ENCODE measurements at regions not wholly inside any gene's neighbourhood (a gene's known extent, or its start where the extent isn't known, plus 50 kb on each side); places are given as distances from the start of the nearest gene placed in this dataset.

- TF ChIP-seq EP300 (IDR thresholded peaks at IDR 0.05): no peak
- no peak for TF ChIP-seq CTCF (IDR thresholded peaks at IDR 0.05)
- no peak for TF ChIP-seq POLR2A (IDR thresholded peaks at IDR 0.05)
- Histone ChIP-seq H3K27ac (no peak overlapping the region), H3K9me3 (no peaks in the 10 kb centered on the region), H3K27me3 (no peaks in the 10 kb centered on the region), H3K4me3 (no peak overlapping the region), H3K36me3 (no peaks in the 10 kb centered on the region), H3K4me1 (ENCODE audit: insufficient read depth) (no peaks in the 10 kb centered on the region)
- intact Hi-C loops (cut with DNase I): no loop called here
- no peak for DNase-seq
- 84 to 92% (median 87%) methylated on average over 4 of the region's 4 CpGs for WGBS, 3 donors
Measured at GRCh38 chr22:49056301-49056700, 771.4 kb downstream of the BRD1 start.

GRCh38 chr22:49055406-49055805, 772.3 kb downstream of the BRD1 start:
- DNase-seq: no peak
- Histone ChIP-seq H3K36me3 (no peaks in the 10 kb centered on the region), H3K4me3 (no peak overlapping the region), H3K27ac (no peak overlapping the region), H3K4me1 (ENCODE audit: insufficient read depth) (no peaks in the 10 kb centered on the region), H3K9me3 (no peaks in the 10 kb centered on the region), H3K27me3 (no peaks in the 10 kb centered on the region)
- TF ChIP-seq EP300 (IDR thresholded peaks at IDR 0.05): no peak
- no peak for TF ChIP-seq CTCF (IDR thresholded peaks at IDR 0.05)
- no peak for TF ChIP-seq POLR2A (IDR thresholded peaks at IDR 0.05)
- intact Hi-C loops (cut with DNase I): no loop called here
- 79 to 87% (median 84%) methylated on average over 6 of the region's 6 CpGs for WGBS, 3 donors

GRCh38 chr22:49053578-49053977, 774.1 kb downstream of the BRD1 start:
- Histone ChIP-seq H3K27ac (no peak overlapping the region), H3K27me3 (no peaks in the 10 kb centered on the region), H3K4me1 (ENCODE audit: insufficient read depth) (no peaks in the 10 kb centered on the region), H3K9me3 (no peaks in the 10 kb centered on the region), H3K36me3 (no peaks in the 10 kb centered on the region), H3K4me3 (no peak overlapping the region)
- DNase-seq: no peak
- TF ChIP-seq CTCF (IDR thresholded peaks at IDR 0.05) (no peak), POLR2A (IDR thresholded peaks at IDR 0.05) (no peak), EP300 (IDR thresholded peaks at IDR 0.05) (no peak)
- 80 to 86% (median 81%) methylated on average over 3 of the region's 3 CpGs for WGBS, 3 donors
- intact Hi-C loops (cut with DNase I): no loop called here

- Histone ChIP-seq H3K4me1 (ENCODE audit: insufficient read depth) (no peaks in the 10 kb centered on the region), H3K36me3 (no peaks in the 10 kb centered on the region), H3K9me3 (no peaks in the 10 kb centered on the region), H3K27ac (no peak overlapping the region), H3K4me3 (peak overlapping the region; percentile 12), H3K27me3 (no peaks in the 10 kb centered on the region)
- 55 to 80% (median 61%) methylated on average over 12 of the region's 12 CpGs for WGBS, 3 donors
- intact Hi-C loops (cut with DNase I): no loop called here
- no peak for TF ChIP-seq CTCF (IDR thresholded peaks at IDR 0.05)
- TF ChIP-seq POLR2A (IDR thresholded peaks at IDR 0.05): no peak
- TF ChIP-seq EP300 (IDR thresholded peaks at IDR 0.05): no peak
- no peak for DNase-seq
Measured at GRCh38 chr22:49052560-49052959, 775.1 kb downstream of the BRD1 start.
